SKM-1 treated with dmso at 0.1 percent for 144 hours (cell line): ENCODE measurements at regions not wholly inside any gene's neighbourhood (a gene's known extent, or its start where the extent isn't known, plus 50 kb on each side); places are given as distances from the start of the nearest gene placed in this dataset.

Source experiments
- DNase-seq: peaks from one replicate; lab custom pipeline; 2025; ENCODE audit not compliant: unreplicated experiment; lab: John Stamatoyannopoulos, UW

GRCh38 chr15:38879909-38880471 is 315.4 kb upstream of the RASGRP1 start:
- no peak for DNase-seq

DNA sequence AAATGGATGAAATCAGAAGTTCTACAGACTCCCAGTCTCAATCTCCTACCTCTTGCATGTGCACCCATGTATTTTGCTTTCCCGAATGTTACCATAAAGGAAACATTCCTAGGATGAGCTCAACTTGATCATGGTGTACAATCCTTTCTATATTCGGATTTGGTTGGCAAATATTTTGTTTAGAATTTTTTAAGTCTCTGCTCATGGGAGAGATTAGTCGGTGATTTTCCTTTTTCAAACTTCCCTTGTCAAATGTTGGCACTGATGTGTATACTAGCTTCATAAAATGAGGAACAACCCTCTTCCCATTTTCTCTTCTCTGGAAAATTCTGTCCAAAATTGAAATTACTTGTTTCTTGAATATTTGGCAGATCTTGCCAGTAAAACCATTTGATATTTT is 317.6 kb upstream of the RASGRP1 start:
- DNase-seq, result no peak

- DNase-seq, result no peak
These were observed 319.4 kb upstream of the RASGRP1 start for GRCh38 chr15:38883987-38884386.

- no peak for DNase-seq
These were observed 320.4 kb upstream of the RASGRP1 start for GRCh38 chr15:38885001-38885400.

- DNase-seq, result no peak
These were observed 320.9 kb upstream of the RASGRP1 start for GRCh38 chr15:38885471-38885952.

DNA sequence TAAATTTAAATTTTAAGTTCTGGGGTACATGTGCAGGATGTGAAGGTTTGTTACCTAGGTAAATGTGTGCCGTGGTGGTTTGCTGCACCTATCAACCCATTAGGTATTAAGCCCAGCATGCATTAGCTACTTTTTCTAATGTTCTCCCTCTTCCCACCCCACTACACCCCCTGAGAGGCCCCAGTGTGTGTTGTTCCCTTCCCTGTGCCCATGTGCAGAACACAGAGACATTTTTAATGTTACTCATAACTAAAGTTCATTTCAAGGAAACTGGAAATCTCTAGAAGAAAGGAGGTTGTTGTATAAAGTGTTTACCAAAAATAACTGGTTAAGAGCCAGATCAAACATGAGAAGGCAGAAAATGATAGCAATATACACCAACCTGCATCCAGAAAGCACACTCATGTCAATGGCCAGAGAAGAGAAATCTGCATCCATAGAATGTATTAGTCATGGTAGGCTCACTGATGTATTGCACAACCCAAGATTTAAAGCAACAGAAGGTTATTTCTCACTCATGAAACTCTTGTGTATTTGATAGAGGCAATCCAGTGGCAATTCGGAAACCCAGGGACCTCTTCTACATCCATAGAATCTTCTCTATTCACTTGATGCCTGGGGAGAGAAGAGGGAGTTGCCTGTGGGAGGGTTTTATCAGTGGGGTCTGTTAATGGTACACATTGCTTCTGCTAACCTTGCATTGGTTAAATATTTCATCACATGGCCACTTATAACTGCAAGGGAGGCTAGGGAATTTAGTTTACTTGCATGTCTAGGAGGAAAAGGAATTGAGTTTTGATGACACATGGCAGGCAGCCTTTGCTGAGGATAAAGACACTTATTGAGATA is 321.9 kb upstream of the RASGRP1 start:
- DNase-seq, result peak; percentile 3

DNA sequence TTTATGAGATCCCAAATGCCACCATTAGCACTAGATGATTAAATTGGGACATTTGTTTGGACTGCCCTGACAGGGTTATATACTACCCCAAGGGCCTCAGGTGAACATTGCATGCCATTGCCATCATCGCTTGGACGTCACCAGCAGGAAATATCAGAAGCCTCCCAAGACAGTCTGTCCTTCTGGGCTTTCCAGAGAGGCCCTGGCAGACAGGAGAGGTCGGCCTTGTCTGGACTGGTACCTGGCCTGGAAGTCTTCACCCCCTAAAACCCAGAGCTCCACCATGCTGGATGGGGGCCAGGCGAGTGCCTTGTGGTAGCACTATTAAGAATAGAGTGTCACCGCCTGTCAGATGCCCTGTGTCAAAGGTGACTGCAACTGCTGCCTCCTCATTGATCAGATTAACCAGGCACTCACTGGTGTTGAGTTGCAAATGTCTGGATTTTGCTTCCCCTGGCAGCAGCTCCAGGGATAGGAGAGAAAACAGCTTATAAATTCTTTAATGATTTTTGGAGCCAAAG is 324.1 kb upstream of the RASGRP1 start:
- DNase-seq, result no peak

GRCh38 chr15:38890194-38890593 is 325.6 kb upstream of the RASGRP1 start:
- no peak for DNase-seq

- no peak for DNase-seq
These were observed 329.3 kb upstream of the RASGRP1 start for GRCh38 chr15:38893925-38894242.

GRCh38 chr15:38894243-38894948 is 329.8 kb upstream of the RASGRP1 start:
- no peak for DNase-seq

GRCh38 chr15:38895326-38896255 is 331.0 kb upstream of the RASGRP1 start:
- DNase-seq, result no peak

- no peak for DNase-seq
These were observed 332.0 kb upstream of the RASGRP1 start for GRCh38 chr15:38896647-38897046.

- DNase-seq, result no peak
These were observed 332.9 kb upstream of the RASGRP1 start for GRCh38 chr15:38897551-38897950.

DNA sequence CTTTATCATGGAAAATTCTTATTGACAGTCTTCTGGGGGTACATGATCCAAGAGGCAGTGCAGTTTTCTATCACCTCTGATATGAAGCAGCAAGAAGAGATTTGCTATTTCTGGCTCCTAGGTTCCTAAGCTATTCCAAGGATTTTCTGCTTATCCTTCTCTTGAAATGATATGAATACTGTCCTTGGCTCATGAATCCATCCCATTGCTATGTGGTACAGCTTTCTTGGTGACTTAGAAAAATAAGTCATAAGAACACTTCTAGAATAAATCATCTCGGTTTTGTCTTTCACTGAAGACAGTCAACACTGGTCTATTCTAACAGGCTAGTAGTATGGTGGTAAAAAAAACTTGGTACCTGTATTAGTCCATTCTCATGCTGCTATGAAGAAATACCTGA is 333.6 kb upstream of the RASGRP1 start:
- no peak for DNase-seq

DNA sequence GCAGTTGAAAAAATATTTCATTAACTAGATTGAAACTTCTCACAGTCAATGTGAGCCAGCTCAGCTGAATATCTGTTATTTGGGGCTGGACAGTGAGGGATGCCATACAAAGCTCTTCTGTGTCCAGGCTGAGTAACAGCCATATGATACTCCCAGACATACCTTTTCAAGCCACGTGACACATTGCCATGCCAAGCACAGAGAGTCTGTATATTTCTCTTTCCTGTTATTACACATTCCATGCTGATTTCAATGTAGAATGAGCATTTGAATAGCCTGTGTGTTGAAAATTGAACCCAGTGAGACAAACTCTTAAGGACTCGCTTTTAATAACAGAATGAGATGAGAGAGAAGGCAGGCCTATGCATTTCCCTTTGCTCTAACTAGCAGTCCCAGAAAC is 334.7 kb upstream of the RASGRP1 start:
- no peak for DNase-seq

DNA sequence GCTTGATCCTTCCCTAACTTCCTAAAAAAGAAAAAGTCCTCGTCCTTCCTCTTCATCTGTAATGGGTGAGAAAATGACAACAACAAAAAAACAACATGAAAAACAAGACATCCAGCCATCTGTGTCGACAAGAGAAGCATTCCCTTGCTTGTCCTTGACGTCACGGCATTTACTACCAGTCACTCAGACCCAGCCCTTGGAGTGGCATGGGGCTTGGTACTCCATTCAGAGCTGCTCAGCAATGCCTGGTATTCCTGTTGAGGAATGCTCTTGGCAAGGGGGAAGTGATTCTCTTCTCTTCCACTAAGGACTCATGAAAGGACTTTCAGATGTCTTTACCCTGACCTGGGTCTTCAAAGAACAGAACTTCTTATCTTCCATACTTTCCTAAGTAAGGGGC is 339.7 kb upstream of the RASGRP1 start:
- no peak for DNase-seq

DNA sequence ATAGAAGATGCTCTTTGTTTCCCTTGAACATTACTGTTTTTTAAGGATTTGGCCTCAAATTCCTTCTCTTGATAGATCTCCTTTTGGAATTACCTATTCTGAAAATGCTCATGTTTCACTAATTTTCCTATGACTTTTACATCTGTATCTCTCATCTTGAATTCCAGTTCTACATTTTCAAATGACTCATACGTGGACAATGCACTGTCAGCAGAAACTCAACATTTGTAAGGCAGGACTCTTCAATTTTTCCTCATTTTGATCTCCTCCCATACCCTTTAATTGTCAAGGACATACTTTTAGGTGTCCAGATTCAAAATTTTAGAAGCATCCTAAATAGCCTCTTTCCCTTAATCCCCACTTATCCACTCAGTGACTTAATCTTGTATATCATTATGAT is 341.0 kb upstream of the RASGRP1 start:
- no peak for DNase-seq

DNA sequence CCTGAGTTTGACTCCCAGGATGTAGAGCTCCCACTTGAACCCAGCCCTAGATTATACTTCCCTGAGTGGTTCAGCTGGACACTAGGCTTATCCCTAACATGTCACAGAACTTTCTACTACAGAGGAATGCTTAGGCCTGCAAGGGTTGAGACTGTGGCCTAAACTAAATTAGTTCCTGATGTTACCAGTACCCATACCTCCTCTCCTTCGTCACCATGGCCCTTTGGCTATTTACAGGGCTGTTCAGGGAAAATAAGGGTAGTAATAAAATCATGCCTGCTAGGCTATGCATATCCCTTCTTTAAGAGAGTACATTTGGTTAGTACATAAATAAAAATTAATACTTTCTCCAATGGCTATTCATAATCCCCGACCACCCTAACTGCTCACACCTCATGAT is 356.4 kb upstream of the RASGRP1 start:
- DNase-seq, result no peak

- DNase-seq, result no peak
These were observed 356.9 kb upstream of the RASGRP1 start for GRCh38 chr15:38921471-38921870.

- no peak for DNase-seq
These were observed 363.8 kb upstream of the RASGRP1 start for GRCh38 chr15:38928431-38928830.
